ENCODE measurements at regions not wholly inside any gene's neighbourhood (a gene's known extent, or its start where the extent isn't known, plus 50 kb on each side); places are given as distances from the start of the nearest gene placed in this dataset.

DNA sequence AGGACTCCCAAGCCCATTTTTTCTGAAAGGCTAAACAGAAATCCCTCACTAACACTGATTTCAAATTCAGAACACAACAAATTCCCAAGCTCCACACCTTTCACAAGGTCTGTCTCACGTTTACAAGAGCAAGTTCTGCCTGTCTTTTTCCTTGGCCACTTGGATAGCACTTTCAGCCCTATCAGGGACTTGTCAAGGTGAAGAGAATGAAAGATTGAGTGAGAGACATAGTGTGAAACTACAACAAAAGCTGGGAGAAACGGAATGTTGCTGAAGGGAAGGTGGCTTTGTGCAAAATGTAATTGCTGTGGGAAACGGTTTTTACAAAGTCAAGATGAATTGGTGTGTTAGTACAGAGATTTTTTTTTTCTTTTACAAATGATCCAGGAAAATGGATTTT is 89.4 kb upstream of the GATA6 start:
- TF ChIP-seq, protein P1, sequence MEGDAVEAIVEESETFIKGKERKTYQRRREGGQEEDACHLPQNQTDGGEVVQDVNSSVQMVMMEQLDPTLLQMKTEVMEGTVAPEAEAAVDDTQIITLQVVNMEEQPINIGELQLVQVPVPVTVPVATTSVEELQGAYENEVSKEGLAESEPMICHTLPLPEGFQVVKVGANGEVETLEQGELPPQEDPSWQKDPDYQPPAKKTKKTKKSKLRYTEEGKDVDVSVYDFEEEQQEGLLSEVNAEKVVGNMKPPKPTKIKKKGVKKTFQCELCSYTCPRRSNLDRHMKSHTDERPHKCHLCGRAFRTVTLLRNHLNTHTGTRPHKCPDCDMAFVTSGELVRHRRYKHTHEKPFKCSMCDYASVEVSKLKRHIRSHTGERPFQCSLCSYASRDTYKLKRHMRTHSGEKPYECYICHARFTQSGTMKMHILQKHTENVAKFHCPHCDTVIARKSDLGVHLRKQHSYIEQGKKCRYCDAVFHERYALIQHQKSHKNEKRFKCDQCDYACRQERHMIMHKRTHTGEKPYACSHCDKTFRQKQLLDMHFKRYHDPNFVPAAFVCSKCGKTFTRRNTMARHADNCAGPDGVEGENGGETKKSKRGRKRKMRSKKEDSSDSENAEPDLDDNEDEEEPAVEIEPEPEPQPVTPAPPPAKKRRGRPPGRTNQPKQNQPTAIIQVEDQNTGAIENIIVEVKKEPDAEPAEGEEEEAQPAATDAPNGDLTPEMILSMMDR (IDR thresholded peaks at IDR 0.05), result no peak
- no peak for TF ChIP-seq POLR2A (IDR thresholded peaks at IDR 0.05)

All from thyroid gland (tissue), 4 donors.